ENCODE measurements at regions not wholly inside any gene's neighbourhood (a gene's known extent, or its start where the extent isn't known, plus 50 kb on each side); places are given as distances from the start of the nearest gene placed in this dataset.
A peak's percentile ranks its signal among the peaks of the same experiment; 100 is the strongest.

- peak; percentile 95 for DNase-seq (ENCODE audit: low spot score)
Observed at GRCh38 chr16:85309656-85310587, 197.7 kb upstream of the CIBAR2 start.

- no peak for DNase-seq (ENCODE audit: low spot score)
Observed at GRCh38 chr16:85310868-85311585, 198.8 kb upstream of the CIBAR2 start.

- no peak for DNase-seq (ENCODE audit: low spot score)
Observed at GRCh38 chr16:85311741-85312140, 199.5 kb upstream of the CIBAR2 start.

- no peak for DNase-seq (ENCODE audit: low spot score)
Observed at GRCh38 chr16:85312174-85312573, 199.9 kb upstream of the CIBAR2 start.

GRCh38 chr16:85312642-85313525 lies 200.6 kb upstream of the CIBAR2 start:
- DNase-seq (ENCODE audit: low spot score) = no peak

GRCh38 chr16:85313526-85314301 lies 201.4 kb upstream of the CIBAR2 start:
- peak; percentile 58 for DNase-seq (ENCODE audit: low spot score)

- no peak for DNase-seq (ENCODE audit: low spot score)
Observed at GRCh38 chr16:85314512-85314971, 202.3 kb upstream of the CIBAR2 start.

GRCh38 chr16:85315866-85316265 lies 203.6 kb upstream of the CIBAR2 start:
- DNase-seq (ENCODE audit: low spot score) = no peak

- DNase-seq (ENCODE audit: low spot score) = peak; percentile 75
Observed at GRCh38 chr16:85316321-85316919, 204.1 kb upstream of the CIBAR2 start.

- no peak for DNase-seq (ENCODE audit: low spot score)
Observed at GRCh38 chr16:85316944-85317343, 204.7 kb upstream of the CIBAR2 start.

GRCh38 chr16:85317704-85318103 lies 205.4 kb upstream of the CIBAR2 start:
- DNase-seq (ENCODE audit: low spot score) = no peak

GRCh38 chr16:85319208-85319983 lies 207.1 kb upstream of the CIBAR2 start:
- no peak for DNase-seq (ENCODE audit: low spot score)

- no peak for DNase-seq (ENCODE audit: low spot score)
Observed at GRCh38 chr16:85319984-85320440, 207.7 kb upstream of the CIBAR2 start.

GRCh38 chr16:85320677-85321385 lies 208.6 kb upstream of the CIBAR2 start:
- DNase-seq (ENCODE audit: low spot score) = no peak

- peak; percentile 90 for DNase-seq (ENCODE audit: low spot score)
Observed at GRCh38 chr16:85321509-85322271, 209.4 kb upstream of the CIBAR2 start.

- no peak for DNase-seq (ENCODE audit: low spot score)
Observed at GRCh38 chr16:85323230-85323960, 211.1 kb upstream of the CIBAR2 start.

GRCh38 chr16:85323961-85324253 lies 211.6 kb upstream of the CIBAR2 start:
- no peak for DNase-seq (ENCODE audit: low spot score)

GRCh38 chr16:85324488-85324887 lies 212.2 kb upstream of the CIBAR2 start:
- DNase-seq (ENCODE audit: low spot score) = no peak
